Trophoblast cell (in vitro differentiated cells and primary cell): ENCODE measurements at regions not wholly inside any gene's neighbourhood (a gene's known extent, or its start where the extent isn't known, plus 50 kb on each side); places are given as distances from the start of the nearest gene placed in this dataset.
"Not testable (repeated sequence)": the region's sequence is repeated elsewhere in the genome, so short reads cannot be mapped to it uniquely, and the experiment has no call there.

Experiments
- DNase-seq, 2 donors: peaks; one replicate each; pipeline ENCODE4 v3.0.0-alpha.2; 2016
- H2AFZ ChIP-seq: 2 replicates; pipeline ENCODE4 v1.6.1; 2013; ENCODE audit warnings: low read length, moderate library complexity, mild to moderate bottlenecking; ENCODE audit not compliant: insufficient read depth, poor library complexity
- H2AK5ac ChIP-seq: 2 replicates; pipeline ENCODE4 v1.6.1; 2013; ENCODE audit warnings: mild to moderate bottlenecking, low read length
- H2BK120ac ChIP-seq: 2 replicates; pipeline ENCODE4 v1.6.1; 2013; ENCODE audit warnings: low read length, mild to moderate bottlenecking, moderate library complexity; ENCODE audit not compliant: insufficient read depth, poor library complexity
- H2BK12ac ChIP-seq: 2 replicates; pipeline ENCODE4 v1.6.1; 2013; ENCODE audit warnings: mild to moderate bottlenecking, low read length, moderate library complexity
- H2BK5ac ChIP-seq: 2 replicates; pipeline ENCODE4 v1.6.1; 2013; ENCODE audit warnings: low read length, low read depth, moderate library complexity, mild to moderate bottlenecking; ENCODE audit not compliant: poor library complexity
- H3K14ac ChIP-seq: 2 replicates; pipeline ENCODE4 v1.6.1; 2013; ENCODE audit warnings: mild to moderate bottlenecking, low read length
- H3K18ac ChIP-seq: 2 replicates; pipeline ENCODE4 v1.6.1; 2013; ENCODE audit warnings: mild to moderate bottlenecking, low read length
- H3K23ac ChIP-seq: 2 replicates; pipeline ENCODE4 v1.6.1; 2013; ENCODE audit warnings: low read length
- H3K27ac ChIP-seq: 2 replicates; pipeline ENCODE4 v1.5.1; 2013; ENCODE audit warnings: low read depth, mild to moderate bottlenecking, inconsistent platforms, low read length, moderate library complexity
- H3K27me3 ChIP-seq: 2 replicates; pipeline ENCODE4 v1.6.1; 2013; ENCODE audit warnings: inconsistent platforms, mild to moderate bottlenecking, low read length, moderate library complexity; ENCODE audit not compliant: insufficient read depth
- H3K36me3 ChIP-seq, 2 experiments: 1 replicate in 1 of 2; 2 replicates in 1 of 2; pipeline ENCODE4 v1.6.1; 2013; ENCODE audit warnings: low read length in 2 of 2, mild to moderate bottlenecking in 2 of 2, moderate library complexity in 1 of 2; ENCODE audit not compliant: insufficient read depth in 2 of 2, control insufficient read depth in 1 of 2
- H3K4ac ChIP-seq: 2 replicates; pipeline ENCODE4 v1.6.1; 2013; ENCODE audit warnings: low read depth, mild to moderate bottlenecking, low read length, moderate library complexity
- H3K4me1 ChIP-seq, 2 experiments: 1 replicate in 1 of 2; 2 replicates in 1 of 2; pipeline ENCODE4 v1.6.1; 2013; ENCODE audit warnings: low read length in 2 of 2, mild to moderate bottlenecking in 2 of 2, moderate library complexity in 1 of 2; ENCODE audit not compliant: insufficient read depth in 2 of 2, control insufficient read depth in 1 of 2
- H3K4me2 ChIP-seq: 2 replicates; pipeline ENCODE4 v1.6.1; 2013; ENCODE audit warnings: inconsistent platforms, mild to moderate bottlenecking, low read length, moderate library complexity
- H3K4me3 ChIP-seq: 2 replicates; pipeline ENCODE4 v1.5.1; 2013; ENCODE audit warnings: mild to moderate bottlenecking, low read depth, low read length, inconsistent platforms
- H3K79me1 ChIP-seq: one replicate; pipeline ENCODE4 v1.6.1; 2013; ENCODE audit warnings: low read length
- H3K79me2 ChIP-seq: 2 replicates; pipeline ENCODE4 v1.6.1; 2013; ENCODE audit warnings: low read length, mild to moderate bottlenecking; ENCODE audit not compliant: control insufficient read depth, insufficient read depth, poor library complexity
- H3K9ac ChIP-seq: 2 replicates; pipeline ENCODE4 v1.6.1; 2013; ENCODE audit warnings: mild to moderate bottlenecking, low read length
- H3K9me3 ChIP-seq: 2 replicates; pipeline ENCODE4 v1.6.1; 2013; ENCODE audit warnings: low read depth, mild to moderate bottlenecking, control low read depth, inconsistent platforms, low read length; ENCODE audit not compliant: insufficient read depth
- H4K12ac ChIP-seq: 2 replicates; pipeline ENCODE4 v1.6.1; 2013; ENCODE audit warnings: low read depth, mild to moderate bottlenecking, low read length, moderate library complexity
- H4K8ac ChIP-seq: 2 replicates; pipeline ENCODE4 v1.6.1; 2013; ENCODE audit warnings: low read depth, mild to moderate bottlenecking, low read length, moderate library complexity
- H4K91ac ChIP-seq: one replicate; pipeline ENCODE4 v1.6.1; 2013; ENCODE audit warnings: low read depth, mild to moderate bottlenecking, low read length, moderate library complexity
- WGBS: extraction: QIAGEN DNeasy Blood & Tissue Kit; methylation state at CpG from one replicate; pipeline ENCODE4 v1.1.7; 2013; ENCODE audit warnings: missing lambda C conversion rate; ENCODE audit not compliant: insufficient read length, insufficient coverage; ENCODE audit errors: extremely low coverage; 5-methylcytosine and 5-hydroxymethylcytosine counted together

DNA sequence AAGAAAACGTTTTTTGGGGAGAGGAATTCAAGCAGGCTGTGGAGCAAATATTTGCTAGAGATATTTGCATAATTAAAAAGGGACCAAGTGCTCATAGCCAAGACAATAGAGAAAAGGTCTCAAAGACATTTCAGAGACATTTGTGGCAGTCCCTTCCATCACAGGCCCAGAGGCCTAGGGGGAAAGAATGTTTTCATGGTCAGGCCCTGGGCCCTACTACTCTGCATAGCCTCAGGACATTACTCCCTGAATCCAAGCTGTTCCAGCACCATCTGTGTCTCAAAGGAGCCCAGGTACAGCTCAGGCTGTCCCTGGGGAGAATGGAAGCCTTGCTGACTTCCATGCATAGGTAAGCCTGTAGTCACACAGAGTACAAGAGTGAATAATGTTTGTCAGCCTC is 113.0 kb upstream of the KIF2A start:
- H3K27me3 ChIP-seq, result no peaks in the 10 kb centered on the region
- H3K4ac ChIP-seq, result no peak overlapping the region
- no peaks in the 10 kb centered on the region for H3K79me2 ChIP-seq
- H3K79me1 ChIP-seq, result no peaks in the 10 kb centered on the region
- no peak overlapping the region for H3K9ac ChIP-seq
- WGBS, result no CpG with 5 or more reads among the region's 1 CpG
- no peak overlapping the region for H4K12ac ChIP-seq
- H2BK12ac ChIP-seq, result no peak overlapping the region
- H3K14ac ChIP-seq, result no peak overlapping the region
- H3K4me1 ChIP-seq, result no peaks in the 10 kb centered on the region
- no peak overlapping the region for H2BK5ac ChIP-seq
- H3K18ac ChIP-seq, result no peak overlapping the region
- no peak overlapping the region for H3K4me3 ChIP-seq
- H2BK120ac ChIP-seq, result no peak overlapping the region
- H2AK5ac ChIP-seq, result no peak overlapping the region
- DNase-seq, result no peak
- no peak overlapping the region for H3K4me2 ChIP-seq
- no peaks in the 10 kb centered on the region for H3K36me3 ChIP-seq
- H3K23ac ChIP-seq, result no peak overlapping the region
- H4K8ac ChIP-seq, result no peak overlapping the region
- no peak overlapping the region for H4K91ac ChIP-seq
- peaks cover 8% of the 10 kb centered on the region for H3K9me3 ChIP-seq
- no peak overlapping the region for H3K27ac ChIP-seq
- no peak overlapping the region for H2AFZ ChIP-seq

DNA sequence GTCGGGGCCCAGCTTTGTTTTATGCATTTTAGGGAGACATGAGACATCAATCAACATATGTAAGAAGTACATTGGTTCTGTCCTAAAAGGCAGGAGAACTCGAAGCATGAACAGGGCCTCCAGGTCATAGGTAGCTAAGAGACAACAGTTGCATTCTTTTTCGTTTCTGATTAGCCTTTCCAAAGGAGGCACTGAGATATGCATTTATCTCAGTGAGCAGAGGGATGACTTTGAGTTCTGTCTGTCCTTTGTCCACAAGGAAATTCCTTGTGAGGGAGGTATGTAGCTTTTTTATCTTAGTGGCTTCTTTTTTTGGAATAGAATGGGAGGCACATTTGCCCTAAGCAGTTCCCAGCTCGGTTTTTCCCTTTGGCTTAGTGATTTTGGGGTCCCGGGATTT is 109.5 kb upstream of the KIF2A start:
- H3K4me2 ChIP-seq, H3K4me1 ChIP-seq, H3K4me3 ChIP-seq, H3K36me3 ChIP-seq, H4K12ac ChIP-seq, H3K23ac ChIP-seq, H3K18ac ChIP-seq, H3K9ac ChIP-seq, H3K14ac ChIP-seq, H3K27me3 ChIP-seq, H2AFZ ChIP-seq, H4K8ac ChIP-seq, H3K4ac ChIP-seq, H3K79me1 ChIP-seq, H4K91ac ChIP-seq, H2BK120ac ChIP-seq, H3K79me2 ChIP-seq, H2BK12ac ChIP-seq, H2BK5ac ChIP-seq, H2AK5ac ChIP-seq, DNase-seq, H3K27ac ChIP-seq, H3K9me3 ChIP-seq: not testable (repeated sequence)
- WGBS, result no CpG with 5 or more reads among the region's 5 CpGs

DNA sequence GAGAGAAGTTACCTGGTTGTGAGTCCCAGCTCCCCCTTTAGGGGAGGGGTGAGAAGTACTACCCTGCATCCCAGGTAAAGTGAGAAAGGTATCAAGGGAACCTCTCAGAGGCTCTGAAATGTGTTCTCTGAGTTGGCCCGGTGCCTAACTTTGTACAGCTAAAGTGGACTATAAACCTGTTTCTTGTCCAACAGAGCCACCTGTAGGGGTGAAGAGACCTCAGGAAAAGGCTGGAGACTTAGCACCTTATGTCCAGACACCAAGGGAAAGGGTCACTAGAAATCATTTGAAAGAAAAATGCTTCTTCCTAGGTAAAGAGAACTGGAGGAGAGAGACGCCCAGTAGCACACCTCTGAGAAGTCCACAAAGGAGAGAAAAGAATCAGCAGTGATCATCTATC is 108.3 kb upstream of the KIF2A start:
- no peak overlapping the region for H2BK5ac ChIP-seq
- H3K23ac ChIP-seq, result peak overlapping the region; percentile 22
- no peak overlapping the region for H3K4me2 ChIP-seq
- no peaks in the 10 kb centered on the region for H3K27me3 ChIP-seq
- no peak overlapping the region for H3K9ac ChIP-seq
- no peak overlapping the region for H3K18ac ChIP-seq
- no peak overlapping the region for H3K14ac ChIP-seq
- H3K27ac ChIP-seq, result no peak overlapping the region
- peaks cover 8% of the 10 kb centered on the region for H3K9me3 ChIP-seq
- no peak for DNase-seq
- no peak overlapping the region for H4K12ac ChIP-seq
- no peak overlapping the region for H3K4me3 ChIP-seq
- no peak overlapping the region for H2AFZ ChIP-seq
- H3K4me1 ChIP-seq, result no peaks in the 10 kb centered on the region
- no peak overlapping the region for H2BK120ac ChIP-seq
- H3K79me1 ChIP-seq, result no peaks in the 10 kb centered on the region
- WGBS, result no CpG with 5 or more reads among the region's 2 CpGs
- H4K8ac ChIP-seq, result no peak overlapping the region
- H4K91ac ChIP-seq, result no peak overlapping the region
- H3K4ac ChIP-seq, result no peak overlapping the region
- no peak overlapping the region for H2AK5ac ChIP-seq
- H3K36me3 ChIP-seq, result no peaks in the 10 kb centered on the region
- no peaks in the 10 kb centered on the region for H3K79me2 ChIP-seq
- H2BK12ac ChIP-seq, result no peak overlapping the region

GRCh38 chr5:62198421-62198820 is 107.6 kb upstream of the KIF2A start:
- H2AFZ ChIP-seq, result no peak overlapping the region
- H2BK5ac ChIP-seq, result no peak overlapping the region
- no peaks in the 10 kb centered on the region for H3K4me1 ChIP-seq
- H4K91ac ChIP-seq, result no peak overlapping the region
- no peak overlapping the region for H3K23ac ChIP-seq
- H4K8ac ChIP-seq, result no peak overlapping the region
- no peak for DNase-seq
- H3K4ac ChIP-seq, result no peak overlapping the region
- no peak overlapping the region for H3K14ac ChIP-seq
- no peak overlapping the region for H3K9ac ChIP-seq
- no peak overlapping the region for H3K27ac ChIP-seq
- H3K79me1 ChIP-seq, result no peaks in the 10 kb centered on the region
- no peaks in the 10 kb centered on the region for H3K27me3 ChIP-seq
- H2BK12ac ChIP-seq, result no peak overlapping the region
- no CpG with 5 or more reads among the region's 2 CpGs for WGBS
- H3K36me3 ChIP-seq, result no peaks in the 10 kb centered on the region
- no peak overlapping the region for H2AK5ac ChIP-seq
- peaks cover 3% of the 10 kb centered on the region for H3K9me3 ChIP-seq
- H3K4me2 ChIP-seq, result no peak overlapping the region
- H3K18ac ChIP-seq, result no peak overlapping the region
- no peak overlapping the region for H4K12ac ChIP-seq
- H3K79me2 ChIP-seq, result no peaks in the 10 kb centered on the region
- H3K4me3 ChIP-seq, result no peak overlapping the region
- no peak overlapping the region for H2BK120ac ChIP-seq
